Nephron (organoid): ENCODE measurements at regions not wholly inside any gene's neighbourhood (a gene's known extent, or its start where the extent isn't known, plus 50 kb on each side); places are given as distances from the start of the nearest gene placed in this dataset.

Source experiments
- H3K27ac Mint-ChIP-seq, 3 experiments: 2 replicates each; pipeline ENCODE4 v1.8.0; 2020; ENCODE audit warnings: mixed read lengths in 3 of 3, mild to moderate bottlenecking in 2 of 3, moderate library complexity in 1 of 3
- H3K27me3 Mint-ChIP-seq: 2 replicates; pipeline ENCODE4 v1.8.0; 2021; ENCODE audit warnings: low read depth, mild to moderate bottlenecking, moderate library complexity, mixed read lengths
- H3K36me3 Mint-ChIP-seq: 2 replicates; pipeline ENCODE4 v1.8.0; 2020; ENCODE audit warnings: low read depth, mixed read lengths
- H3K4me1 Mint-ChIP-seq: 2 replicates; pipeline ENCODE4 v1.8.0; 2020; ENCODE audit warnings: mixed read lengths
- H3K4me3 Mint-ChIP-seq, 3 experiments: 2 replicates each; pipeline ENCODE4 v1.8.0; 2020; ENCODE audit warnings: mild to moderate bottlenecking in 3 of 3, mixed read lengths in 3 of 3, moderate library complexity in 2 of 3
- H3K9me3 Mint-ChIP-seq: 2 replicates; pipeline ENCODE4 v1.8.0; 2020; ENCODE audit warnings: mixed read lengths
- TF ChIP-seq, protein P1 (sequence below), 3 experiments: fragments of 200-600 bp; sonication (generic); IDR thresholded peaks; one replicate each; pipeline ENCODE4 v1.5.0; 2021; ENCODE audit warnings: antibody characterized with exemption in 3 of 3; ENCODE audit not compliant: unreplicated experiment in 3 of 3

DNA sequence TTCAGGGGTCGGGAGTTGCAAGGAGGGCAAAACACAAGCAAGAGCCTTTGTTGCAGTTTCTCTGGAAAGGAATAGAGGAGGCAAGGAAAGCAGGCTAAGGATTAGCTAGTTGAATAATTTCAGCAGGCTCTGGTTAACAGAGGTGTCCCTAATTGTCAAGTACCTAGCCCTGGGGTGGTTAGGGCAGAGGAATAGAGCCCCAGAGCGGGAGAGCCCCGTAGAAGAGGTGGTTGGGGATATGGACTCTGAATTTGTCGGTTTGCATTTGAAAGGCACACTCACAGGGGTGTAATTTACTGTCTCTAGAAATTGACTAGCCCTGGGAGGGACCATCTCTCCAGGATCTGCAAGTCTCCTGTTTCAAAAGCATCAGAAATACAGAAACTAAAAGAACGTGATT lies 1030.2 kb downstream of the TMEM182 start:
- Mint-ChIP-seq H3K4me3 (no peak overlapping the region), H3K4me1 (peaks cover 16% of the 10 kb centered on the region), H3K27ac (no peak overlapping the region), H3K9me3 (peaks cover 4% of the 10 kb centered on the region), H3K27me3 (peaks cover 10% of the 10 kb centered on the region), H3K36me3 (no peaks in the 10 kb centered on the region)
- TF ChIP-seq, protein P1, sequence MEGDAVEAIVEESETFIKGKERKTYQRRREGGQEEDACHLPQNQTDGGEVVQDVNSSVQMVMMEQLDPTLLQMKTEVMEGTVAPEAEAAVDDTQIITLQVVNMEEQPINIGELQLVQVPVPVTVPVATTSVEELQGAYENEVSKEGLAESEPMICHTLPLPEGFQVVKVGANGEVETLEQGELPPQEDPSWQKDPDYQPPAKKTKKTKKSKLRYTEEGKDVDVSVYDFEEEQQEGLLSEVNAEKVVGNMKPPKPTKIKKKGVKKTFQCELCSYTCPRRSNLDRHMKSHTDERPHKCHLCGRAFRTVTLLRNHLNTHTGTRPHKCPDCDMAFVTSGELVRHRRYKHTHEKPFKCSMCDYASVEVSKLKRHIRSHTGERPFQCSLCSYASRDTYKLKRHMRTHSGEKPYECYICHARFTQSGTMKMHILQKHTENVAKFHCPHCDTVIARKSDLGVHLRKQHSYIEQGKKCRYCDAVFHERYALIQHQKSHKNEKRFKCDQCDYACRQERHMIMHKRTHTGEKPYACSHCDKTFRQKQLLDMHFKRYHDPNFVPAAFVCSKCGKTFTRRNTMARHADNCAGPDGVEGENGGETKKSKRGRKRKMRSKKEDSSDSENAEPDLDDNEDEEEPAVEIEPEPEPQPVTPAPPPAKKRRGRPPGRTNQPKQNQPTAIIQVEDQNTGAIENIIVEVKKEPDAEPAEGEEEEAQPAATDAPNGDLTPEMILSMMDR (IDR thresholded peaks at IDR 0.05; ENCODE audit: unreplicated experiment in 3 of 3), result no peak

DNA sequence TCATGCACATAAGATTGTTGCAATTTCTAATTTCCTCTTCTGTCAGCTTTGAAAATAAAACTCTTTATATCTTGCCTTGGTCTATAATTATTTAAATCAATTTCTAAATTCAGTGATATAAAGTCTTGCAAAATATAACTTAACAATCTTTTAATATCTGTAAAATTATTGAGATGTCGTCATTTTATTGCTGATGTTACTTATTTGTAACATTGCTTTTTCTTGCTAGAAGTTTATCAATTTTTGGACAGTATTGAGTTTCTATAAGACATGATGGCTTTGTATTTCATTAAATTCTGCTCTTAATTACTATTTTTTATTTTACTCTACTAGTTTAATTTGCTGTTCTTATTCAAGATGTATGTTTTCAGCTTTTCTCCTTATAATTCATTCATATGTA lies 1036.5 kb downstream of the TMEM182 start:
- Mint-ChIP-seq H3K36me3 (no peaks in the 10 kb centered on the region), H3K9me3 (peaks cover 4% of the 10 kb centered on the region), H3K27ac (no peak overlapping the region), H3K27me3 (peaks cover 5% of the 10 kb centered on the region), H3K4me3 (no peak overlapping the region), H3K4me1 (no peaks in the 10 kb centered on the region)
- TF ChIP-seq, protein P1 (IDR thresholded peaks at IDR 0.05; ENCODE audit: unreplicated experiment in 3 of 3), result no peak

DNA sequence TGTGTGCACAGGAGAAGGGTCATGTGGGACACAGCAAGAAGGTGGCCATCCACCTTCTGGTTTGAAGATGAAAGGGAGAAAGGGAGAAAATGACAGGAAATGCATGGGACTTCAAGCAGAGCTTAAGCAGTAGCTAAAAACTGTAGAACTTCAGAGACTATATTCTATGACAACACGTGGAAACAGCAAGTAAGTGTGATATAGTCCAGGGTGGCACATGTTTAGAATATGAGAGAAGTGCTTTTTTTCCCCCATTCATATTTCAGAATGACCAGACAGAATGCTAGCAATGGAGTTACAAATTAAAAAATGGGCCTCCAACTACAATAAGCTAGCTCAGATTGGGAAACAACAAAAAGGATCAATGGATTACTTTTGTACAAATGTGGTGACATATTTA lies 1042.2 kb downstream of the TMEM182 start:
- no peaks in the 10 kb centered on the region for H3K4me1 Mint-ChIP-seq
- no peak overlapping the region for H3K27ac Mint-ChIP-seq
- no peaks in the 10 kb centered on the region for H3K36me3 Mint-ChIP-seq

DNA sequence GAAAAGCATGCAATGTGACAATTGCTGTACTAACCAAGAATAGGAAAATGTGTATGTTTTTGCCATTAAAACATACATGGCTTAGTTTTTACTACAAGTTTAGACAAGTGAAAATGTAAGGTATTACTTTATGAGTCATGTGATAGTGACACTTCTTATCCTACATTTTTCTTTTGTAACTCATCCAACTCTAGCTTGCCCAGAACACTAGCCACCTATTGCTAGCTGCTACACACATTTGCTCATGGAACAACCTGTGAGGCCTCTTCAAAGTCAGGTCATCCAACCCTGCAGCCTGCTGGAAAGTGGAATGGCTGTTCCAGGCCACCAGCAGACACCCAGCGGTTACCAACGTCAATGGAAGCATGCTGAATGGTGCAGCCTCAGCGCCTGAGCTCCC lies 1043.9 kb downstream of the TMEM182 start:
- Mint-ChIP-seq H3K4me1 (no peaks in the 10 kb centered on the region), H3K36me3 (no peaks in the 10 kb centered on the region), H3K4me3 (no peak overlapping the region), H3K27ac (no peak overlapping the region), H3K27me3 (no peaks in the 10 kb centered on the region), H3K9me3 (no peaks in the 10 kb centered on the region)
- TF ChIP-seq, protein P1 (IDR thresholded peaks at IDR 0.05; ENCODE audit: unreplicated experiment in 3 of 3), result no peak

More for the DNA sequence above, 1042.2 kb downstream of the TMEM182 start:
- TF ChIP-seq, protein P1 (IDR thresholded peaks at IDR 0.05; ENCODE audit: unreplicated experiment in 3 of 3), result no peak
- H3K27me3 Mint-ChIP-seq, result no peaks in the 10 kb centered on the region
- H3K4me3 Mint-ChIP-seq, result no peak overlapping the region
- no peaks in the 10 kb centered on the region for H3K9me3 Mint-ChIP-seq

DNA sequence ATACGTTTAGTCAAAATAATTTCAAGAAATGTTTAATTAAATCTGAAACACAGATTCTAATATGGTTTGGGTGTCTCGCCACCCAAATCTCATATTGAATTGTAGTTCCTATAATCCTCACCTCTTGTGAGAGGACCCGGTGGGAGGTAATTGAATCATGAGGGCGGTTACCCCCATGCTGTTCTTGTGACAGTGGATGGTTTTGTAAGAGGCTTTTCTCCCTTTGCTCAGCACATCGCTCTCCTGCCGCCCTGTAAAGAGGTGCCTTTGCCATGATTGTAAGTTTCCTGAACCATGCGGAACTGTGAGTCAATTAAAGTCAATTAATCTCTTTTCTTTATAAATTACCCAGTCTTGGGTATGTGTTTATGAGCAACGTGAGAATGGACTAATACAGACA lies 1045.1 kb upstream of the POU3F3 start:
- Mint-ChIP-seq H3K27me3 (no peaks in the 10 kb centered on the region), H3K4me3 (no peak overlapping the region), H3K4me1 (no peaks in the 10 kb centered on the region), H3K9me3 (no peaks in the 10 kb centered on the region), H3K36me3 (no peaks in the 10 kb centered on the region), H3K27ac (no peak overlapping the region)
- TF ChIP-seq, protein P1 (IDR thresholded peaks at IDR 0.05; ENCODE audit: unreplicated experiment in 3 of 3), result no peak

DNA sequence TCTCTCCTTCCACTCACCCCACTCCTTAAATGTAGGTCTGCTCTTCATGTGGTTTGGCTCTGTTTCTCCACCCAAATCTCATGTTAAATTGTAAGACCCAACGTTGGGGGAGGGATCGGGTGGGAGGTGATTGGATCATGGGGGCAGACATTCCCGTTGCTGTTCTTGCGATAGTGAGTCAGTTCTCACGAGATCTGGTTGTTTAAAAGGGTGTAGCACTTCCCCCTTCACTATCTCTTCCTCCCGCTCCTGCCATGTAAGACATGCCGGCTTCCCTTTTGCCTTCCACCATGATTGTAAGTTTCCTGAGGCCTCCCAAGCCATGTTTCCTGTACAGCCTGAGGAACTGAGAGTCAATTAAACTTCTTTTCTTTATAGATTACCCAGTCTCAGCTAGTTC lies 1044.5 kb upstream of the POU3F3 start:
- H3K27me3 Mint-ChIP-seq, result no peaks in the 10 kb centered on the region
- H3K27ac Mint-ChIP-seq, result no peak overlapping the region
- H3K36me3 Mint-ChIP-seq, result no peaks in the 10 kb centered on the region
- TF ChIP-seq, protein P1 (IDR thresholded peaks at IDR 0.05; ENCODE audit: unreplicated experiment in 3 of 3), result no peak
- no peaks in the 10 kb centered on the region for H3K4me1 Mint-ChIP-seq
- H3K9me3 Mint-ChIP-seq, result no peaks in the 10 kb centered on the region
- H3K4me3 Mint-ChIP-seq, result no peak overlapping the region
